ENCODE measurements at regions not wholly inside any gene's neighbourhood (a gene's known extent, or its start where the extent isn't known, plus 50 kb on each side); places are given as distances from the start of the nearest gene placed in this dataset.

DNA sequence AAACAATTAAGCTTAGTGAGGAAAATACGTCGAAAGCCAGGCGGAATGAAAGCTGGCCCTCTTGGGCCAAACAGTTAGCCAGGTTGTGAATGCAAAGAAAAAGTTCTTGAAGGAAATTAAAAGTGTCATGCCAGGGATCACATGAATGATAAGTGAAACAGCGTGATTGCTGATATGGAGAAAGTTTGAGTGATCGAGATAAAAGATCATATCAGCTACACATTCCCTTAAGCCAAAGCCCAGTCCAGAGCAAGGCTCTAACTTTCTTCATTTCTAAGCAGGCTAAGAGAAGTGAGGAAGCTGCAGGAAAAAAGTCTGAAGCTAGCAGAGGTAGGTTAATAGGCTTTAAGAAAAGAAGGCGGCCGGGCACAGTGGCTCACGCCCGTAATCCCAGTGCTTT, 254.0 kb downstream of the EFNB2 start (continued):
- TF ChIP-seq SAP30 (IDR thresholded peaks at IDR 0.05; ENCODE audit: insufficient read depth, insufficient replicate concordance, low read length) (no peak), POLR2A (IDR thresholded peaks at IDR 0.05; ENCODE audit: control extremely low read depth in 1 of 2, low read depth in 2 of 2, low read length in 2 of 2) (no peak), EP300 (IDR thresholded peaks at IDR 0.05; ENCODE audit: borderline replicate concordance in 1 of 2, low read depth in 2 of 2, low read length in 2 of 2) (no peak), MAFK (IDR thresholded peaks at IDR 0.05; ENCODE audit: low read depth, low read length) (no peak)
